Panc1 (cell line): ENCODE measurements at regions not wholly inside any gene's neighbourhood (a gene's known extent, or its start where the extent isn't known, plus 50 kb on each side); places are given as distances from the start of the nearest gene placed in this dataset.
A peak's percentile ranks its signal among the peaks of the same experiment; 100 is the strongest.

Experiments
- ATAC-seq: fragments of 200-7000 bp; cut with Tn5 transposase; 2 replicates; pipeline ENCODE4 v1.9.1; 2020; ENCODE audit warnings: mild to moderate bottlenecking, moderate library complexity
- BruUV-seq: library from RNA; stranded (reverse); fragments of 400-500 nt; replicated peaks from 2 replicates; lab custom pipeline; 2021; lab: Mats Ljungman, UMichigan
- CTCF ChIA-PET: fragments of 300-600 bp; sonication (Branson Sonifier 250); formaldehyde crosslinking; loops from one replicate; lab custom pipeline; 2022; ENCODE audit warnings: antibody characterized with exemption; lab: Charles Lee
- POLR2A ChIA-PET: fragments of 300-600 bp; sonication (Branson Sonifier 250); formaldehyde crosslinking; loops from one replicate; lab custom pipeline; 2022; ENCODE audit warnings: antibody characterized with exemption; lab: Charles Lee
- DNase-seq: peaks from one replicate; pipeline ENCODE4 v3.0.0-alpha.2; 2010; ENCODE audit warnings: low read depth, low spot score
- H3K27ac ChIP-seq: 2 replicates; pipeline ENCODE4 v1.5.1; 2011; ENCODE audit warnings: mild to moderate bottlenecking, low read length, inconsistent platforms
- H3K27me3 ChIP-seq: fragments of 200-500 bp; sonication (Bioruptor generic); 2 replicates; pipeline ENCODE4 v1.6.0; 2014; ENCODE audit warnings: low read length, inconsistent platforms; ENCODE audit not compliant: control insufficient read depth, insufficient read depth
- H3K36me3 ChIP-seq: fragments of 200-500 bp; sonication (Bioruptor generic); 2 replicates; pipeline ENCODE4 v1.5.1; 2014; ENCODE audit warnings: inconsistent platforms, mild to moderate bottlenecking, low read length, moderate library complexity; ENCODE audit not compliant: control insufficient read depth, insufficient read depth
- H3K4me1 ChIP-seq: 2 replicates; pipeline ENCODE4 v1.5.1; 2011; ENCODE audit warnings: inconsistent platforms, mild to moderate bottlenecking, low read length, moderate library complexity; ENCODE audit not compliant: control insufficient read depth, insufficient read depth
- H3K4me3 ChIP-seq, 2 experiments: 2 replicates each; pipeline ENCODE4 v1.5.1; 2011 to 2012; ENCODE audit warnings: low read depth in 2 of 2, low read length in 2 of 2, mild to moderate bottlenecking in 2 of 2, inconsistent platforms in 1 of 2, moderate library complexity in 1 of 2
- H3K9me3 ChIP-seq: fragments of 200-500 bp; sonication (Bioruptor generic); 2 replicates; pipeline ENCODE4 v1.5.1; 2014; ENCODE audit warnings: low read depth, mild to moderate bottlenecking, inconsistent platforms, low read length, moderate library complexity; ENCODE audit not compliant: control insufficient read depth, insufficient read depth
- CTCF ChIP-seq: fragments of 450-650 bp; IDR thresholded peaks from 2 replicates; pipeline ENCODE4 v1.5.1; 2017; ENCODE audit warnings: mild to moderate bottlenecking
- POLR2AphosphoS5 ChIP-seq: IDR thresholded peaks from 2 replicates; pipeline ENCODE4 v1.6.1; 2012; ENCODE audit warnings: mild to moderate bottlenecking, low read depth, low read length, moderate library complexity
- REST ChIP-seq, 2 experiments: IDR thresholded peaks; 2 replicates each; pipeline ENCODE4 v1.6.1; 2011 to 2012; ENCODE audit warnings: low read depth in 2 of 2, control low read depth in 1 of 2, low read length in 1 of 2, mild to moderate bottlenecking in 1 of 2, moderate library complexity in 1 of 2; ENCODE audit not compliant: insufficient read depth in 1 of 2
- SIN3A ChIP-seq: IDR thresholded peaks from 2 replicates; pipeline ENCODE4 v1.6.1; 2012; ENCODE audit warnings: low read depth, mild to moderate bottlenecking, low read length, moderate library complexity, borderline replicate concordance; ENCODE audit not compliant: insufficient read depth
- TCF7L2 ChIP-seq: IDR thresholded peaks from 2 replicates; pipeline ENCODE4 v1.6.1; 2011; ENCODE audit warnings: mild to moderate bottlenecking, low read depth, low read length, inconsistent platforms
- in situ Hi-C: cut with HindIII; loops from 2 replicates; pipeline ENCODE4 v1.10.0; 2016; ENCODE audit warnings: low sequenced_read_pairs, low pct_unique_long_range_greater_than_20kb
- intact Hi-C: fragments of 100-400 bp; cut with micrococcal nuclease; formaldehyde crosslinking; loops from one replicate; pipeline ENCODE4 v1.10.0; 2022; ENCODE audit not compliant: unreplicated experiment

- Histone ChIP-seq H3K27me3 (no peaks in the 10 kb centered on the region; the same call in 1 of the 2 replicates), H3K9me3 (no peaks in the 10 kb centered on the region), H3K27ac (no peak overlapping the region), H3K4me3 (no peak overlapping the region), H3K4me1 (no peaks in the 10 kb centered on the region), H3K36me3 (no peaks in the 10 kb centered on the region)
- in situ Hi-C loops (no loop called here), intact Hi-C loops (no loop called here)
- POLR2A ChIA-PET: no interaction called here
- TF ChIP-seq TCF7L2 (no peak), CTCF (peak; percentile 49)
- CTCF ChIA-PET: no interaction called here
- ATAC-seq: peak; percentile 70
- no peak for DNase-seq
- no TSS peak for BruUV-seq
These were observed 461.7 kb downstream of the PTPRU start for GRCh38 chr1:29698033-29698432.

- no peaks in the 10 kb centered on the region for H3K36me3 ChIP-seq
- H3K27ac ChIP-seq: no peak overlapping the region
- no peaks in the 10 kb centered on the region; the same call in 1 of the 2 replicates for H3K27me3 ChIP-seq
- BruUV-seq: no TSS peak
- ChIA-PET POLR2A (no interaction called here), CTCF (no interaction called here)
- H3K4me3 ChIP-seq: no peak overlapping the region
- no peak for DNase-seq
- in situ Hi-C loops (no loop called here), intact Hi-C loops (no loop called here)
- no peak for ATAC-seq
- TF ChIP-seq POLR2AphosphoS5 (no peak), SIN3A (no peak), TCF7L2 (no peak), CTCF (no peak), REST (IDR thresholded peaks at IDR 0.05; ENCODE audit: insufficient read depth in 1 of 2, low read depth in 2 of 2, low read length in 1 of 2) (no peak)
- H3K4me1 ChIP-seq: no peaks in the 10 kb centered on the region
- H3K9me3 ChIP-seq: no peaks in the 10 kb centered on the region
These were observed 461.1 kb downstream of the PTPRU start for GRCh38 chr1:29697391-29697780.
